IPS-18a (cell line): ENCODE measurements at regions not wholly inside any gene's neighbourhood (a gene's known extent, or its start where the extent isn't known, plus 50 kb on each side); places are given as distances from the start of the nearest gene placed in this dataset.
"Not testable (repeated sequence)": the region's sequence is repeated elsewhere in the genome, so short reads cannot be mapped to it uniquely, and the experiment has no call there.

ENCODE experiments used
- H3K27ac ChIP-seq: one replicate; pipeline ENCODE4 v1.5.1; 2013; ENCODE audit warnings: low read length
- H3K27me3 ChIP-seq: one replicate; pipeline ENCODE4 v1.6.1; 2013; ENCODE audit warnings: mild to moderate bottlenecking, low read length; ENCODE audit not compliant: control insufficient read depth, insufficient read depth
- H3K36me3 ChIP-seq: one replicate; pipeline ENCODE4 v1.6.1; 2013; ENCODE audit warnings: low read depth, low read length; ENCODE audit not compliant: control insufficient read depth
- H3K4me1 ChIP-seq: one replicate; pipeline ENCODE4 v1.6.1; 2013; ENCODE audit warnings: low read depth, low read length; ENCODE audit not compliant: control insufficient read depth
- H3K4me3 ChIP-seq: one replicate; pipeline ENCODE4 v1.5.1; 2013; ENCODE audit warnings: low read length
- H3K9ac ChIP-seq: one replicate; pipeline ENCODE4 v1.6.1; 2013; ENCODE audit warnings: mild to moderate bottlenecking, low read length, moderate library complexity
- H3K9me3 ChIP-seq: one replicate; pipeline ENCODE4 v1.6.1; 2013; ENCODE audit warnings: low read depth, low read length; ENCODE audit not compliant: control insufficient read depth

DNA sequence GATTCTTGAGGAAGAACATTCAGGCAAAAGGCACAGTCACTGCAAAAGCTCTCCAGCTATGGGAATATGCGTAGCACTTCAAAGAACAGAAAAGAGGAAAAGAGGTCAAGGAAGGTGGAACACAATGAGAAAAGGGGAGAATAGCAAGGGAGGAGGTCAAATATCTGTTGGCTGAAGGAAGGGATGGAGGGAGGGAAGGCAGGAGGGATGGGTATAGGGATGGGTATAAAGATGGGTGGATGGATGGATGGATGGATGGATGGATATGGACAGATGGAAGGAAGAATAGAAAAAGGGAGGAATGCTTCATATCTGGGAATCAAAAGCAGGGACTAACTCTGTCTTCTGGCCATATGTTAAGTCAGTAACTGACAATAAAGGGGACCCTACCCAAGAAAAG is 164.2 kb upstream of the TOP1 start:
- H3K4me1 ChIP-seq, result peaks cover 8% of the 10 kb centered on the region
- H3K9me3 ChIP-seq, result no peaks in the 10 kb centered on the region
- no peaks in the 10 kb centered on the region for H3K27me3 ChIP-seq
- no peak overlapping the region for H3K9ac ChIP-seq
- H3K4me3 ChIP-seq, result no peak overlapping the region
- no peak overlapping the region for H3K27ac ChIP-seq
- H3K36me3 ChIP-seq, result no peaks in the 10 kb centered on the region

GRCh38 chr20:40865095-40865494 is 163.5 kb upstream of the TOP1 start:
- no peaks in the 10 kb centered on the region for H3K36me3 ChIP-seq
- no peak overlapping the region for H3K27ac ChIP-seq
- H3K4me3 ChIP-seq, result no peak overlapping the region
- H3K9ac ChIP-seq, result no peak overlapping the region
- no peaks in the 10 kb centered on the region for H3K9me3 ChIP-seq
- H3K27me3 ChIP-seq, result no peaks in the 10 kb centered on the region
- H3K4me1 ChIP-seq, result peaks cover 4% of the 10 kb centered on the region

DNA sequence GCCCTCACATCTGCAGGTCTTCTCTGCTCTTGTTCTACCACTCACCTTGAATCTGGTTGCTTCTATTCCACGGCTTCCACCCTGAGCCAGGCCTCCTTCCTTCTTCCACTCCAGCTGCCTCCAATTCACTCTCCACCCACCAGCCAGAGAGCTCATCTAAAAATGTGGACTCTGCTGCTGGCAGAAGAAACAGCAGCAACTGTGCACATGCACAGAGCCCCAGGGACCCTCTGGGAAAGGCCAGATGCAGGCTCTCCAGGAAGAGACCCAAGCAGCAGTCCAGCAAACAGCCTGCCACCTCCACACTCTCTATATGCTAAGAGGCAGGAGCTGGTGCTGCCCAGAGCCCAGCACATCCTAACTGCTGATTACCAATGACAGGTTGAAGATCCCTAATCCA is 162.6 kb upstream of the TOP1 start:
- H3K9me3 ChIP-seq, result no peaks in the 10 kb centered on the region
- peaks cover 4% of the 10 kb centered on the region for H3K4me1 ChIP-seq
- H3K4me3 ChIP-seq, result no peak overlapping the region
- H3K9ac ChIP-seq, result no peak overlapping the region
- no peaks in the 10 kb centered on the region for H3K36me3 ChIP-seq
- no peak overlapping the region for H3K27ac ChIP-seq
- H3K27me3 ChIP-seq, result no peaks in the 10 kb centered on the region

GRCh38 chr20:40868551-40869217 is 159.9 kb upstream of the TOP1 start:
- Histone ChIP-seq H3K4me1 (peaks cover 4% of the 10 kb centered on the region), H3K36me3 (no peaks in the 10 kb centered on the region), H3K9me3 (no peaks in the 10 kb centered on the region)

DNA sequence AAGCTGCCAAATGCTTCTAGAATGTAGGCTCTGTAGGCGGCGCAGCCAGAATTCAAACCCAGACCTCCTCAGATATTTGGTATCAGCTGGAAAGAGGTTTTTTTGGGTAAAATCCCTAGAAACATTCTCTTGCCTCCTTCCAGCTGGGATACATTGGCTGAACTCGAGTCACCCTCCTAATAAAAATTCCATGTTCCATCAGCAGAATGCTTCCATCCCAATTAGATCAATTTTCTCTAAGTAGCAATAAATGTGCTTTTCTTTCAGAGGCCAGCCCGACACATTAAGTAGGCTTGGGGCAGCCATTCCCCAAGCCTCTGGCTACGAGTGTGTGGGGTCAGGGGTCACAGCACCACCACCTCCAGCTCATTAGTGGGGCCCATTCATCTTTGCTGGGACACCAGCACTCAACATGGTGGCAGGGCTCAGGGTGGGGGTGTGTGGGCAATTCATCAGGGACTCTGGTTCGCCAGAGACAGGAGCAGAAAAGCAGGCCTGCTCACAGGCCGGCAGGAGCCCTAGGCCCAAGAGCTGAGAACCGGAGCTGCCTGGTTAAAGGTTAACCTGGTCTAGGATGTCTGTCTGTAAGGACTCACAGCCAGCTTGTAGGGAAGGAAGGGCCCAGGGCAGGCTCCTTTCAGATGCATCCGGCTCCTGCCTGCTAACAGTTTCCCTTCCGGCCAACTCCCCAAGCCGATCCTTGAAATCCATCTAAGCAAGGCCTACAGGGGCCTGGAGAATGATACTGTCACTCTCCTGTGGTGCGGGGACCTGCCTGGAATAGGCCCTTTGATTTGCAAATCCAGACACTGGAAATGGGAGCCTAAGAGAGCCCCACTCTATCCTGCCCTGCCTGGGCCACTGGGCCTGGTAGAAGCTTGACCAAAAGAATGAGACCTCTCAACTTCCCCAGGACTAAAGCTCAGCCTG is 159.1 kb upstream of the TOP1 start:
- Histone ChIP-seq H3K27me3 (no peaks in the 10 kb centered on the region), H3K9ac (no peak overlapping the region), H3K36me3 (no peaks in the 10 kb centered on the region), H3K4me3 (no peak overlapping the region), H3K4me1 (peaks cover 4% of the 10 kb centered on the region), H3K9me3 (no peaks in the 10 kb centered on the region), H3K27ac (no peak overlapping the region)

More at GRCh38 chr20:40868551-40869217, 159.9 kb upstream of the TOP1 start:
- no peak overlapping the region for H3K27ac ChIP-seq
- no peaks in the 10 kb centered on the region for H3K27me3 ChIP-seq
- no peak overlapping the region for H3K4me3 ChIP-seq
- H3K9ac ChIP-seq, result no peak overlapping the region

DNA sequence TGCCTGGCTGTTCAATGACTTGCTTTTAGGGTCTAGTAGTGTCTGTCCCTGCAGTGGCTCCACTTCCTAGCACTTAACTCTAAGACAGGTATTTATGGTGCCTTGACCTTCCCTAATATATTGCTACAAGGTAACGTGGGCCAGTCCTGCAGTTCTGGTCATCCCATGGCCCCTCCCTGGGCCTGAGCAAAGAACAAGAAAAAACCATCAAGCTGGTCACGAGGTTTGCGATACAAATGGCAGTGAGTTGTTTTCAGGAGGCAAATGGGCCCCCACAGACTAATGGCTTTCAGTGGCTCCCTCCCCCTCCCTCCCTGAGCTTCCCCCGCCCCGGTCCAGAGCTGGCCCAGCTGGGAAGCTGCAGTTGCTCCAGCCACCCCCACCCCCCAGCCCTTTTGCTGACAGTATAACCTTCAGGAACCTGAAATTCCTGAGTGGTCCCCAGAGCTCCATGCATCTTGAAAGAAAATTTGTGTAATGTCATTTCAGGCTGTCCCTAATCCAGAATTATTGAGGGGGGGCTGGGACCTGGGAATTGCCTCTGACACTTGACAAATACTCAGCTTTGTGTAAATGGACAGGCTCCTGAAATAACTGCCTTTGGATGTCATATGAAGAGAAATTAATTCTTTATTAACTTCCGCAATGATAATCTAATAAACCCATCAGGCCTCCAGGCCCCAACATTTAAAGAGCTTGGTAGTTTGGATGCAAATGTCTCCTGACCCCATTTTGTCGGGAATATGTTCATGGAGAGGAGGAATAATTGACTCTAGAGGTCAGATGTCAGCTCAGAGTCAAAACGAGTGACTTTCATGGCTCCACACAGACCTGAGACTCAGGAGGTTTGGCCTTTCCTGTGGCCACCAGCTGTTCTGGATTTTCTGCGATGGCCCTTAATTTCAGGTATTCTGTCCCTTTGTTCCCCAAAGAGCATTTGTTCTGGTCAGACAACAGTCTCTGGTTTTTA is 153.2 kb upstream of the TOP1 start:
- no peaks in the 10 kb centered on the region for H3K27me3 ChIP-seq
- H3K36me3 ChIP-seq, result no peaks in the 10 kb centered on the region
- no peaks in the 10 kb centered on the region for H3K4me1 ChIP-seq
- H3K9me3 ChIP-seq, result no peaks in the 10 kb centered on the region
- H3K4me3 ChIP-seq, result no peak overlapping the region
- H3K9ac ChIP-seq, result no peak overlapping the region
- H3K27ac ChIP-seq, result no peak overlapping the region

DNA sequence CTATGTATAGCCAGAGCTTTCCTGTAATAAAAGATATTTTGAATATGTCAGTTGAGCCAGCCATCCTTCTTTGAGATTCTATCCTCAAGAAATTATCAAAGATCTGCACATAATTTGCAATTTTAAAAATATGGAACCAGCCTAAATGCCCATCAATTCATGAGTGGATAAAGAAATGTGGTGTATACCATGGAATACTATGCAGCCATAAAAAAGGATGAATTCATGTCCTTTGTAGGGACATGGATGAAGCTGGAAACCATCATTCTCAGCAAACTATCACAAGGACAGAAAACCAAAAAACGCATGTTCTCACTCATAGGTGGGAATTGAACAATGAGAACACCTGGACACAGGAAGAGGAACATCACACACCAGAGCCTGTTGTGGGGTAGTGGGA is 150.5 kb upstream of the TOP1 start:
- H3K9me3 ChIP-seq, H3K4me1 ChIP-seq, H3K27me3 ChIP-seq, H3K4me3 ChIP-seq, H3K27ac ChIP-seq, H3K36me3 ChIP-seq, H3K9ac ChIP-seq: not testable (repeated sequence)

- Histone ChIP-seq H3K9ac (no peak overlapping the region), H3K4me3 (no peak overlapping the region), H3K9me3 (no peaks in the 10 kb centered on the region), H3K27ac (no peak overlapping the region), H3K4me1 (no peaks in the 10 kb centered on the region), H3K36me3 (no peaks in the 10 kb centered on the region), H3K27me3 (no peaks in the 10 kb centered on the region)
Measured at GRCh38 chr20:40880063-40880728, 148.4 kb upstream of the TOP1 start.

- Histone ChIP-seq H3K27ac (no peak overlapping the region), H3K9me3 (no peaks in the 10 kb centered on the region), H3K9ac (no peak overlapping the region)
Measured at GRCh38 chr20:40880729-40881109, 147.9 kb upstream of the TOP1 start.

DNA sequence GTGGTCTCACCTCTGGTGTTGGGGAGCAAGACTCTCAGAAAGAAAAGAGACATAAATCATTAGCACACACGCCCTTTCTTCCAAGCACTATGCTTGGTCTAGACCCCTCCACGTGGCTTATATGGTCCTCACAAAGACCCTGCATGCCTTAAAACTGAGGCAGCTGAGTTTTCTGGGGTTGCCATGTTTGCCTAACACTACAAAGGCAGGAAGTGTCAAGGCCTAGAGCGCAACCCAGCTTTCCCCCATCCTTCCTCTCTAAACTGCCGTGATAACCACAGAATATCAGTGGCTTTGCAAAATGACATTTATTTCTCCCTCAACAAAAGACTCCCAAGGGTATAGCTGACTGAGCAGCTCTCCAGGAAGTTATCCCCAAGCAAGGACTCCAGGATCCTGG is 146.5 kb upstream of the TOP1 start:
- Histone ChIP-seq H3K4me1 (no peaks in the 10 kb centered on the region), H3K27ac (no peak overlapping the region), H3K4me3 (no peak overlapping the region)

More at GRCh38 chr20:40880729-40881109, 147.9 kb upstream of the TOP1 start:
- Histone ChIP-seq H3K36me3 (no peaks in the 10 kb centered on the region), H3K27me3 (no peaks in the 10 kb centered on the region), H3K4me1 (no peaks in the 10 kb centered on the region), H3K4me3 (no peak overlapping the region)

DNA sequence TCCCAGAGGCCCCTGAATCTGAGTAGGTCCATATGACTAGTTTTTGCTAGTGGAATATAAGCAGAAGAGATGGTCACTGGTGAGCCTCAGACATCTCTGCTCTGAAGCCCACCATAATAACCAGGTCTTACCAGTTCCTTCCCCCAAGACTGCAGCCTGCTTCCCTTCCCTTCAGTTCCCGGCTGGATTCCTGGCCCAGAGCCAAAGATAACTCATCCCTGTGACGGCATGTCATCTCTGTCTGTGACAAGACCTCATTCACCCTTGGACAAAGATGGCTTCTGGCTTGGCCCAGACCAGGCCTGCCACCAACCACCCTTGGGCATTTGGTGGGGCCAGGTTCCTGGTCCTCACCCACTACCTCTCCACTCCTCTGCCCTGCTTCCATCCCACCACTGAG is 145.5 kb upstream of the TOP1 start:
- Histone ChIP-seq H3K9me3 (no peaks in the 10 kb centered on the region), H3K4me3 (no peak overlapping the region), H3K9ac (no peak overlapping the region), H3K27ac (no peak overlapping the region), H3K27me3 (no peaks in the 10 kb centered on the region), H3K4me1 (no peaks in the 10 kb centered on the region), H3K36me3 (no peaks in the 10 kb centered on the region)

More for the DNA sequence above, 146.5 kb upstream of the TOP1 start:
- Histone ChIP-seq H3K27me3 (no peaks in the 10 kb centered on the region), H3K9me3 (no peaks in the 10 kb centered on the region), H3K36me3 (no peaks in the 10 kb centered on the region), H3K9ac (no peak overlapping the region)
